Smooth muscle cell of the brain vasculature (primary cell): ENCODE measurements at regions not wholly inside any gene's neighbourhood (a gene's known extent, or its start where the extent isn't known, plus 50 kb on each side); places are given as distances from the start of the nearest gene placed in this dataset.
"Not testable (repeated sequence)": the region's sequence is repeated elsewhere in the genome, so short reads cannot be mapped to it uniquely, and the experiment has no call there.

Experiments
- DNase-seq: peaks from one replicate; pipeline ENCODE4 v3.0.0-alpha.2; 2012; ENCODE audit warnings: low read depth, low spot score

DNA sequence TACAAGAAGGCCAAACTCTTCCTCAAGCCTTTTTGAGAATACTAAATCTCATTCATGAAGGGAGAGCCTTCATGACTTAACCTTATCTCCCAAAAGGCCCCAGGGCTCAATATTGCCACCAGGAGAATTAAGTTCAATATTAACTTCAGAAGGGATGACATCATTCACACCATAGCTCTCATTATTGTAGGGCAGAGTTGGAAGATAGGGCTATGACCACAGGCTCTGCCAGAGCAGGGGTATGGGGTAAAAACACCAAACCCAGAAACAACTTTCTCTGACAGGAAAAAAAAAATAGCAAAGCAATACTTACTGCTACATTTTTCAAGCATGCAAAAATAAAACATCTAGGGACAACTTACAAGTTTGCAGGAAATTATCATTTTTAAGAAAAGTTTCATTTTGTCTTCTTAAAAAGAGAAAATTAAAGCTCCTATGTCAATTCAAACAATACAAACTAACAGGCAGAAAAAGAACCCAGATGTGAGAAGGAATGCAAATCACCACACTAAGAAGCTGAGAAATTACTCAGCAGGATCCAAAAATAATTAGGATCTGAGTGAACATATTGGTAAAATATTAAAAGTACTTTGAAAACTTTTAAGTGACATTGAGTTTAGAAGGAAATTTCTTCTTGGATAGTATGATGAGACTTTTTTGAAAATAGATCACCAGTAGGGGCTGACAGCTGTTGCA, 1156.5 kb downstream of the NCAM2 start:
- DNase-seq = no peak

DNA sequence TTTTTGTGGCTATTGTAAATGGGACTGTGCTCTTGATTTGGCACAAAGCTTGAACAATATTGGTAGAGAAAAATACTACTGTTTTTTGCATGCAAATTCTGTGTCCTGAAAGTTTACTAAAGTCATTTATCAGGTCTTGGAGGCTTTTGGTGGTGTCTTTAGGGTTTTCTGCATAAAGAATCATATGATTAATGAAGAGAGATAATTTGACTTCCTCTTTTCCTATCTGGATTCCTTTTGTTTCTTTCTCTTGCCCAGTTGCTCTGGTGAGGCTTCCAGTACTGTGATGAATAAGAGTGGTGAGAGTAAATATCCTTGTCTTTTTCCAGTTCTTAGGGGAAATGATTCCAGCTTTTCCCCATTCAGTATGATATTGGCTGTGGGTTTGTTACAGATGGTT, 1166.7 kb downstream of the NCAM2 start:
- no peak for DNase-seq

DNA sequence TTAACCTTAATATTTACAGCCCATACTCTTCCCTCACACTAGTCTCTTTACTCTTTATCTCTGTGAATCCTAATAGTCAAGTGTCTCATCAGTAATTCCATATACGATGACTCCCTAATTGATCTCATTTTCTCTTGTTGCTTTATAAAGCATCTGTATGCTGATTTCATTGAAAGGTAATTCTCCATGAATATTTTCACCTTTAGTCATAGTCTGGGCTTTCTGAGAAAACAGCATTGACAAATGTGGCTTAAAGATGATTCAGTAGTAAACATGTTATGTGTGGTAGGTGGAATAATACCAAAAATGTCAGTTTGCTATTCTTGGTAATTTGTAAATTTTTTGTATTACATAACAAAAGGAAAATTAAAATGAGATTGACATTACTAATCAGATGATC, 1176.5 kb downstream of the NCAM2 start:
- DNase-seq = no peak

DNA sequence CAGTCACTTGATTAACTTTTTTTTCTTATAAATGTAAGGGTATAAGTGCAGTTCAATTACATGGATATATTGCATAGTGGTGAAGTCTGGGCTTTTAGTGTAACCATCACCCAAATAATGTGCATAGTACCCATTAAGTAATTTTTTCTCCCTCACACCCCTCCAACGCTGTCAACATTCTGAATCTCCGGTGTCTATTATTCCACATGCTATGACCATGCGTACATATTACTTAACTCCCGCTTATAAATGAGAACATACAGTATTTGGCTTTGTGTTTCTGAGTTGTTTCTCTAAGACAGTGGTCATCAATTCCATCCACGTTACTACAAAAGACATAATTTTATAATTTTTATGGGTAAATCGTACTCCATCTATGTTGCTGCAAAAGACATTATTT, 1191.1 kb downstream of the NCAM2 start:
- DNase-seq = no peak

DNA sequence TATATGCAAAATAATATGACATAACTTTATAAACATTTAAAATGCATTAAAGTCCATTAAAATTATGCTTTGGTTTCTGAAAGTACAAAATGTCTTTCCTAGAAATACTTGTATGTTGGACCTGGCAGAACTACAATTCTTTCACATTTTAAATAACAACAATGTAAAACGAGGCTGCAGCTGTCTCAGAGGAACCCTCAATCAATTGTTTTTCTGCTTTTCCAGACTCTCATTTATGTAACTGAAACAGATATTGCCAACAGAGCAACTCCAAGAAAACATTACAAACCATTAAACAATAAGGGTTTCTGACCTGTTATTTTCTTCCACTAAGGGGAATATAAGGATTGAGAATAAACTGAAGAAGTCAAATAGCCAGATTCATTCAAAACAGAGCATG, 1193.4 kb downstream of the NCAM2 start:
- DNase-seq = no peak

DNA sequence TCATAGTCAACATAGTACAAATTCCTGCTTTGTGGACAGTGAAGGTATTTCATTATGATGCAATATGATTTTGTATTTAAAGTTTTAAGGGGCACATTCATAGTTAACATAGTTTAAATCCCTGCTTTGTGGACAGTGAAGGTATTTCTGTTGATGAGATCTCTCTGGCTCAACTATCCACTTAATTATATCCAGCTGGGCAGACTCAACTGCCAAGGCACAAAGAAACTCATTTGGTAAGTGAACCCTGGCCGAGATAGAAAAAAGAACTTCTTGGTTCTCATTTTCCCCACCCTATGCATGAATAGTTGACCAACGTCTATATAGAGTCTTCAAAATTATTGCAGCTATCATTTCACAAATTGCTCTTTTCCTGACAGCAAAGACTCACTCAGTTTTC, 1194.6 kb downstream of the NCAM2 start:
- no peak for DNase-seq

DNA sequence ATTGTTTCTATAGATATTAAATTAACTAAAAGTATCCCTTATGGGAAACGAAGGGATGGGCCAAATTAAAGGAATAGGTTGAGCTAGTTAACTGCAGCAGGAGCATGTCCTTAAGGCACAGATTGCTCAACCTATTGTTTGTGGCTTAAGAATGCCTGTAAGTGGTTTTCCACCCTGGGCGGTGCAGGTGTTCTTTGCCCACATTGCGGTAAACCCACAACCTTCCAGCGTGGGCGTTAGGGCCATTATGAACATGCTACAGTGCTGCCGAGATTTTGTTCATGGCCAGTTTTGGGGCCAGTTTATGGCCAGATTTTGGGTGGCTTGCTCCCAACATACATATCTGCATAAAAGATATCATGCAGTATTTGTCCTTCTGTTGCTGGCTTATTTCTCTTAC, 1196.8 kb downstream of the NCAM2 start:
- DNase-seq = not testable (repeated sequence)

DNA sequence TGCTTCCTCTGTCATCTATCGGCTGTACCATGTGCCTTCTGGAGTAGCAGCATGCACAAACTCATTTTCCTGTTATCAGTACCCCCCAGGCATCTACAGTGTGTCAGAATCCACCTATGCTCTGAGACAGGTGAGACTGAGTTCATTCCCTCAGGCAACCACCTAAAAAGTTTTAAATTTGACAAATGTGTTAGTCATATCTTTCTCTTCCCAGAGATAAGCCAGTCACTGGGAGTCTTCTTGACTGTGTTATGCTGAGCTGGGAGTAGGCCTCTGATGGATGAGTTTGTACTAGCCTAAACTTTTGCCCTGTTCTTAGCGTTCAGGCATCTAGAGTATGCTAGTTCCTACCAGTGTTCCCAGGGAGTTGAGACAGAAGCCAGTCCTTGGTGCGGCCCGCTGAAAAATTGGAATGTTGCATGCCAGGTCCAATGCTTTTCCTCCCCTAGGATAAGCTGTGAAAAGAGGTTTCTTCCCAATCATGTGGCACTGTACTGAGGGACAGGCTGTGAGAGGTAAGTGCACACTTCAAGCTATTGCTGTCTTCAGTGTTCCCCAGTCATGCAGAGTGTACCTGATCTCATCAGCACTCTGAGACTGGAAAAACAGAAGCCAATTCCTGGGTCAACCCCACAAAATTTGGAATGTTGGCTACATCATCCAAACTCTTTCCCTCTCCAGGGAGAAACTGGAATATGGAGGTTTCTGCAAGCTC, 1202.3 kb downstream of the NCAM2 start:
- DNase-seq = no peak

DNA sequence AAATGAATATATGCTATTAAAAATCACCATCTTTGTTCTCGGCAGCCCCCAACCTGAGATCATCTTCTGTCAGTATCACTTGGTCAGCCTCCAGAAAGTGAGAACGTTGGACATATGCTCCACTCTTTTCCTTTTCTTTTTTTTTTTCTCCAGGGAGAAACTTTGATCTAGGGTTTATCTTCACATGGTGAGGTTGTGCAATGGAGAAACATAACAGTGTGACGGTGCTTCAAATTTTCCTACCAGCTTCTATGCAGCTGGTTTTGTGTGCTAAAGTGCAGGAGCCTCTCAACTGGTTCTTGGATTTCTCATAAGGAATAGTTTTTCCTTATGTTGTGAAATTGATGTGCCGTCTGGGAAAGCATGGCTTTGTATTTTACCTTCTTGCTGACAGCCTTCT, 1202.9 kb downstream of the NCAM2 start:
- DNase-seq = no peak

DNA sequence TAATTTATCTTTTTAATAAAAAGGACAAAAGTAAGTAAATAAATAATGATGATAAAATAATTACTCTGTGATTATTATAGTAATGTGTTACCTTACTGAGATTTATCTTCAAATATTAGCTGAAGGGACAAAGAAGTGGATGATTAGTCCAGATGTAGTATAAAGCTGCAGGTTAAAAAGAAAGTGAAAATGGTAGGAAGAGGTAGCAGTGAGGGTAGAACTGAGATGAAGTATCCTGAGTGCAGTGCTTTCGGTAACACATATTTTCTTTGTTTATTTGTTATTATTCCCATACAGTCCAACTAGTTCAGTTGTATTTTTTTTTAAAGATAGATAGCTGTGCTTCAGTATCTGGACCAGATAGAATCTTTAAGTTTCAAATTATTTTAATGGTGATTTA, 1203.5 kb downstream of the NCAM2 start:
- DNase-seq = no peak

DNA sequence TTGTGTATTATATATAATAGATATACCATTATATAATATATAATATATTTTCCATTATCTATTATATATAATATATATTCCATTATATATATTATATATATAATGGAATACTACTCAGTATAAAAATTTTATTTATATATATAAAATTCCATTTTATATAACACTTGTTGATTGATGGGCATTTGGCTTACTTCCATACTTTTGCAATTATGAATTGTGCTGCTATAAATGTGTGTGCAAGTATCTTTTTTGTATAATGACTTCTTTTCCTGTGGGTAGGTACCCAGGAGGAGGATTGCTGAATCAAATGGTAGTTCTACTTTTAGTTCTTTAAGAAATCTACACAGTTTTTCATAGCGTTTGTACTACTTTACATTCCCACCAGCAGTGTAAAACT, 1211.1 kb downstream of the NCAM2 start:
- no peak for DNase-seq

DNA sequence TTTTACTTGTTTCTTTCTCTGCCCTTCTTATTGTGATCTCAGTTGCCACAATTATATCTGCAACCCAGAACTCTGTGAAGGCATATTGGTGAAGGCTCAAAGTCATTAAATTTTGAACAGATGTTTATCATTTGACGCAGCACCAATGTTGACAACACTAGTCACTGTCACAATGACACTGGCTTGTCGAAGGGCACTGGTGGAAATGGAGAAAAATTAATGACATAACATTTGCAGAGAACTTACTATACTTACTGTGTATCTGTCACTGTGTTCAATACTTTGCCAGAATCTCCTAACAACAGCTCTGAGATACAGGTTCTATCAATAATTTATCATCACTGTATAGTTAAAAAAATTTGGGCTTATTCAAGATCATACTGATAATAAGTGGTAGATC, 1213.7 kb downstream of the NCAM2 start:
- DNase-seq = no peak

DNA sequence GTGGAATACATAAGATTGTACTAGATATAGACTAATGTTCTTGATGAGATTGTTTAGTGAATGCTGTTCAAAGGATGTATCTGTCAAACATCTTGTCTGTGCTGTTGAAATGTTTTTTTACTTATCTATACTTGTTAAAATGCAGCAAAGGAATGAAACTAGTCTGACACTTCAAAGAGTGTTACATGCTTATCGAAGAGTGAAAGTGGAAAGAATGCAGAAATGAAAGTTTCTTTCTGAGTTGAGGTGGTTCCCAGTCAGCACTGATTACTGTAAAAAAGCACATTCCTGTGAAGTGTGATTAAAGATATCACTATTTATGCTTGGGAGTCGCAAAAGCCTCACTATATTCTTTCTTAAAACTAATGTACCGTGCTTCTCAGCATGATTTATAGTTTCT, 1225.2 kb downstream of the NCAM2 start:
- DNase-seq = no peak

DNA sequence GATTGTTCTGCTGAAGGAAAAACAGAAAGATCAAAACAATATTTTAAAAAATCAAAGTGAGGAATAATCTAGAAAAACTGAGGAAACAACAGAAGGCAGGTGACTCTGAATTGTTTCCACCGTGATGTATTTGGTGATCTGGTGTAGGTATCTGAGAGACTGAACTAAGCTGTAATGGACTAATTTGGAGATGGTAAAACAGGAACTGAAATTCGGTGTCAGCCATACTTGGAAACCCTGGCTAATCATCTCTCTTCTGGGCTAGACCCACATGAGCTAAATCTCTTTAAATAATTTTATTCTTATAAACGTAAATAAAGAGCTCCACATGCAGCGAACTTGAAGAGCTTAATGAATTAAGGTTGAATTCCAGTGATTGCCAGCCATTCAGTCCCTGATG, 1226.1 kb downstream of the NCAM2 start:
- no peak for DNase-seq

DNA sequence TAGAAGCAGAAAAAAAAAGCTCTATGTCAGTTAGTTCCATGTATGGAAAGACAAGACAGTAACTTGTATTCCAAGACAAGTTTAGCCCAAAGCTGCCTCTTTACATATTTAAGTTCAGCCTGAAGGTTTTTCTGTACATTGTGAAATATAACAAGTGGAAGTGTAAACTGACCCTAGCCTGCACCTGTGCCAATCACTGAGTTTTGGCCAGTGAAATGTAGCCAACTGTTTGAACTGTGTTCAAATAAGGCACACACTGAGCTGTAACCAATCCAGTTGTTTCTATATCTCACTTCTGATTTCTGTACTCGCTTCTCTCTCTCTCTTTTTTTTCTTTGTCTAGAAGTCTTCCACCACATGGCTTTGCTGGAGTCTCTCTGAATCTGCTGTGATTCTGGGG, 1227.1 kb downstream of the NCAM2 start:
- DNase-seq = no peak

DNA sequence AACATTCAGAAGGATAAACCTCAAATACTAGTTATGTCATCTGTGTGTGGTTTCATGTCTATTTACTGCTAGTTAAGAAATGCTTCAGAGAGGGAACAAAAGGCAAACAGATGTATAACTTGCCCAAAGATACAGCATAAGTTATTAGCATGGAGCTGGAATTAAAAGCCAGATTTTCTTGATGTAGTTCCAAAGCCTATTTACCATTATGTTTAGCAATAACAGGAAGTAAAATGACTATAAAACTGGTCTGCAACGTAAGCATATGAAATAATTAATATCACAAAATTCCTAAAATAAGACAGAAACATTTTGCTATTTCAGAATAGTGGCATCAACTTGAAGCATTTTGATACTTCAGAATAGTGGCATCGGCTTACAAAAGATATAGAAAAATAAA, 1232.8 kb downstream of the NCAM2 start:
- no peak for DNase-seq

DNA sequence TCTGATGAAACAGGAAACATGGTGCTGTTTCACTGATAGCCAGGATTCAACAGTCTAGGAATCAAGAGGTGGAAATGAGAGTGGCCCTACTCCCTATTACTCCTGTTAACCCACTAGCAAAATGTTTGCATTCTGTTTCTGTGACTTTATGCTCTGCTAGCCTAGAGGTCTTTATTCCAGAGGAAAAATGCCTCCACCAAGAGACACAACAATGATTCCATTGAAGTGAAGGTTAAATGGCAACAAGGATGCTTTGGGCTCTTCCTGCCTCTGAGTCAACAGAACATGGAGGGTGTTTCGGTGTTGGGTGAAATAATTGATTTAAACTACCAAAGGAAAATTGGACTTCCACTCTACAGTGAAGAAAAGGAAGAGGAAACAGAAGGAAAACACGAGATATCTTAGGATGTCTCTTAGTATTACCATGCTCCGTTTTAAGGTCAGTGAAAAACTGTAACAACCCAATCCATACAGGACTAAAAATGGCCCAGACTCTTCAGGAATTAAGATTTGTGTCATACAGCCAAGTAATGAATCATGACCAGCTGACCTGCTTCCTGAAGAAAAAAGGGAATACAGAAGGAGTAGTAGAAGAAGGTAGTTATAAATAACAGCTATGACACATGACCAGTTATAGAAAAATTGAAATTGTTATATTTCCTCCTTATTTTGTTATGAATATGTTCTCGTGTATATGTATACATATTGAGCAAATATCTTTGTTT, 1237.8 kb downstream of the NCAM2 start:
- no peak for DNase-seq

DNA sequence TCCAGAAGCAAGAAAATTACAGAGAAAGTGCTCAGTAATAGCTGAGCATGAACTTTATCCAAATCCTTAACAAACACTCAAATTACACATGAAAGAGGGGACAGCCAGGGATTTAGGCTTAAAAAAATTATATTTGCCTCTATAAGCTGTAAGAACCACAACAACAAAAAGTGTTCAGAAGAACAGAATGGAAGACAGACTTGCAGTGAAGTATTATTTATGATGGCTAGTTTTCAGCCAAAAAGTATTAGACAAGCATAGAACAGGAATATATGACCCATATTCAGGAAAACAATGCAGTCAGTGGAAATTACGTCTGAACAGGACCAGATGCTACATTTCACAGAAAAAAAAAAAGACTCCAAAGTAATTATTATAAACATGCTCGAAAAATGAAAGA, 1246.3 kb downstream of the NCAM2 start:
- DNase-seq = no peak

DNA sequence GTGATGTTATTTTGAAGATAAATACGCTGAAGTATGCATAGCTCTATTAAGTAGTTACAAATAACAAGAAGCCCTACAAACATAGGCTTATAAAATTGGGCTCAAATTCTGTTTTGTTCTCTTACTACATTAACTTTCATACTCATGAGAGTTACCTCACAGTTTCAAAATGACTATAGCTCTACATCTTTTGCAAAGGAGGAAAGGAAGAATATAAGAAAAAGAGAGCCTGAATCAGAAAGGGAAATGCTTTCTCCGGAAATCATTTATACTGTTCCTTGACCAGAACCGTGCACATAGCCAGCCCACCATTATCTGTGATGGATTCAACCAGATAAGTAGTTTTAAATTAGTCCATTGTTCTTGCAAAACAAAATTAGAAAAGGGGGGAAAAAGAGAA, 1252.1 kb downstream of the NCAM2 start:
- DNase-seq = no peak

DNA sequence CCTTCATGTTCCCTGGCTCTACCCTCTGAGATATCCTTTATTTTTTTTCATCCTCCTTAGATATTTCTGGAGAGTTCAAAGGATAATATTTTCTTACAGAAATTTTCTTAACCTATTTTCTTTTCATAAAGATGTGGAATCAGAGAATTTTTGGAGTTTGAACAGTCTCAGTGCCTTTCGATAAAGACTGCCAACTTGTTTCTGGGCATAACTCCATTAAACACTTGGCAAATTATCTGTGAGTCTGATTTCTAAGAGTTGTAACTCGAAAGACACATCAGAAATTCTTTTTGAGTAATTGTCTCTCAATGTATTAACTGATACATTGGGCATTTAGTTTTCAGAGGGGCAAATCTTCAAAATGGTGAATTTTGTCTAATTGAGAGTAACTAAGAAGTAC, 1255.6 kb downstream of the NCAM2 start:
- DNase-seq = no peak

DNA sequence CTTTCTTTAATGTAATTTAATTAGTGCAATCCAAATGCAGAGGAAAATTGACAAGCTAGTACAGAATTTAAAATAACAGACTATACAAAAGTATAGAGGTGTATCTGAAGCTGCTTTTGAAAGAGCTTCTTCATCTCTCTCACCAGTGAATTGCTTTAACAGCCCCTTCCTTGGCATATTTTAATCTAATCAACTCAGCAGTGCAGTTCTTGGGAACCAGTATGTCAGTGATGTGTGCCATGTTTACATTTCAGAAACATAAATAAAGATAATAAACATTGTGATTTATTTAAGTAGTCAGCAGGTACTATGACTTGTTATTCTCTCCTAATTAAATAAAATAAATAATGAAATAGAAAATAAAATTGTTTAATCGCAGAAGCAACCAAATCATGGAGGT, 1260.6 kb downstream of the NCAM2 start:
- DNase-seq = no peak

DNA sequence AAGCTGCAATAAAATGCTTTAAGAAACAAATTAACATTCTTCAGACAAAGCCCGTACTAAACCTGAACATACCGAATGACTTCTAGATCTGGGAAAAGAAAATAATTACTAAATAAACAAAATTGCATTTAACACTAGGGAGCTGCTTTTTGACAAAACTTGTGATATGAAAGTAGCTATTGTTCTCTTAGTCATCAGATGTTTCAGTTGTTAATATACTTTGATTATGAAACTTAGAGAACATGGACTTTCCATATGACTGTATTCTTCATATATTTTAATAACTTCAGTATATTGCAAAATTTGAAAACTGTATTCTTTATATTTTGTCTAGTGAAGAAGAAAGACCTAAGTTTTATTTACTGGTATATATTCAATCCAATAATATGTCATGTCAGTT, 1262.1 kb downstream of the NCAM2 start:
- DNase-seq = no peak

DNA sequence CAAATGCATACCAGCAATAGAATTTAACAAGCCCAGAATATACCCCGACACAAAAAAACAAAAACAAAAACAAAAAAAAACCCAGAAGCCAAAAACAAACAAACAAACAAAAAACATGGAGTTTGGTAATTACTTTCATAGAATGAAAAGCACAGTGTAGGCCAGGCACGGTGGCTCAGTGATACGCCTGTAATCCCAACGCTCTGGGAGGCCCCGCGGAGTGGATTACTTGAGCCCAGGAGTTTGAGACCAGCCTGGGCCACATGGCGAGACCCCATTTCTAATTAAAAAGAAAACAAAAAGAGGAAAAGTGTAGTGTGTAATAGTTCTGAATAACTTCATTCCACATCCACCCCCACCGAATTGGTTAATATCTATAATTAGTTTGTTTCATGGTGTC, 1265.7 kb downstream of the NCAM2 start:
- DNase-seq = no peak
